Tibial artery (tissue), 4 donors: ENCODE measurements at regions not wholly inside any gene's neighbourhood (a gene's known extent, or its start where the extent isn't known, plus 50 kb on each side); places are given as distances from the start of the nearest gene placed in this dataset.

Source experiments
- DNase-seq, 2 donors: peaks; one replicate each; pipeline ENCODE4 v3.0.0-alpha.2; 2019
- H3K27ac ChIP-seq, 2 donors: fragments of 200-600 bp; sonication (generic) in 1 of 2; 1 replicate in 1 of 2; 2 replicates in 1 of 2; pipeline ENCODE4 v1.5.1; 2018 to 2019; ENCODE audit warnings: mild to moderate bottlenecking in 1 of 2
- H3K27me3 ChIP-seq, 2 donors: fragments of 200-600 bp; sonication (generic) in 1 of 2; one replicate each; pipeline versions ENCODE4 v1.5.1 to v1.6.0; 2016 to 2019
- H3K36me3 ChIP-seq, 3 donors: fragments of 200-600 bp; sonication (generic) in 2 of 3; one replicate each; pipeline ENCODE4 v1.5.1; 2016 to 2019; ENCODE audit warnings: mild to moderate bottlenecking in 2 of 3
- H3K4me1 ChIP-seq, 4 donors: fragments of 200-600 bp; sonication (generic) in 2 of 4; 1 replicate in 3 of 4; 2 replicates in 1 of 4; pipeline ENCODE4 v1.5.1; 2016 to 2019
- H3K4me3 ChIP-seq, 2 donors: fragments of 200-600 bp; sonication (generic) in 1 of 2; 1 replicate in 1 of 2; 2 replicates in 1 of 2; pipeline ENCODE4 v1.5.1; 2018 to 2019; ENCODE audit warnings: mild to moderate bottlenecking in 2 of 2
- H3K9me3 ChIP-seq, 3 donors: fragments of 200-600 bp; sonication (generic) in 1 of 3; one replicate each; pipeline ENCODE4 v1.5.1; 2016 to 2019
- CTCF ChIP-seq, 2 experiments: fragments of 200-600 bp in 1 of 2; fragments of 450-650 bp in 1 of 2; IDR thresholded peaks; one replicate each; pipeline ENCODE4 v1.5.1; 2017 to 2019; ENCODE audit warnings: antibody characterized with exemption in 2 of 2, mild to moderate bottlenecking in 1 of 2, moderate library complexity in 1 of 2
- intact Hi-C: fragments of 100-400 bp; cut with DNase I; formaldehyde crosslinking; loops from one replicate; pipeline ENCODE4 v1.15.0; 2023; ENCODE audit warnings: low total_unique reads

- H3K4me3 ChIP-seq = no peak overlapping the region
- no peak overlapping the region for H3K27ac ChIP-seq
- DNase-seq = no peak
- no peak for TF ChIP-seq CTCF (IDR thresholded peaks at IDR 0.05)
- intact Hi-C loops = no loop called here
- H3K36me3 ChIP-seq = no peaks in the 10 kb centered on the region
- H3K9me3 ChIP-seq = no peaks in the 10 kb centered on the region
- H3K27me3 ChIP-seq = no peaks in the 10 kb centered on the region
- H3K4me1 ChIP-seq = peaks cover 0 to 8% (median 3%) of the 10 kb centered on the region in 4 donors
Measured at GRCh38 chr6:22658183-22658582, 88.8 kb downstream of the HDGFL1 start.

- intact Hi-C loops = no loop called here
- Histone ChIP-seq H3K27me3 (no peaks in the 10 kb centered on the region), H3K4me1 (peaks cover 0 to 8% (median 3%) of the 10 kb centered on the region in 4 donors), H3K9me3 (no peaks in the 10 kb centered on the region), H3K27ac (no peak overlapping the region), H3K4me3 (no peak overlapping the region), H3K36me3 (no peaks in the 10 kb centered on the region)
- TF ChIP-seq CTCF (IDR thresholded peaks at IDR 0.05) = no peak
- no peak for DNase-seq
Measured at GRCh38 chr6:22658934-22659333, 89.6 kb downstream of the HDGFL1 start.

GRCh38 chr6:22664968-22665367 is 95.6 kb downstream of the HDGFL1 start:
- TF ChIP-seq CTCF (IDR thresholded peaks at IDR 0.05) = no peak
- H3K9me3 ChIP-seq = no peaks in the 10 kb centered on the region
- intact Hi-C loops = no loop called here
- H3K27me3 ChIP-seq = no peaks in the 10 kb centered on the region
- H3K4me1 ChIP-seq = peaks cover 0 to 25% (median 10%) of the 10 kb centered on the region in 4 donors
- DNase-seq = no peak
- H3K36me3 ChIP-seq = no peaks in the 10 kb centered on the region
- no peak overlapping the region for H3K4me3 ChIP-seq
- H3K27ac ChIP-seq = no peak overlapping the region

- no peaks in the 10 kb centered on the region for H3K36me3 ChIP-seq
- H3K4me3 ChIP-seq = no peak overlapping the region
- no peak for DNase-seq
- intact Hi-C loops = no loop called here
- no peaks in the 10 kb centered on the region for H3K9me3 ChIP-seq
- H3K4me1 ChIP-seq = peaks cover 0 to 32% (median 13%) of the 10 kb centered on the region in 4 donors
- no peaks in the 10 kb centered on the region for H3K27me3 ChIP-seq
- H3K27ac ChIP-seq = no peak overlapping the region
- no peak for TF ChIP-seq CTCF (IDR thresholded peaks at IDR 0.05)
Measured at GRCh38 chr6:22666021-22666420, 96.7 kb downstream of the HDGFL1 start.

- no peak for TF ChIP-seq CTCF (IDR thresholded peaks at IDR 0.05)
- DNase-seq = no peak
- Histone ChIP-seq H3K27ac (no peak overlapping the region), H3K36me3 (no peaks in the 10 kb centered on the region), H3K9me3 (no peaks in the 10 kb centered on the region), H3K4me1 (peaks cover 0 to 32% (median 14%) of the 10 kb centered on the region in 4 donors), H3K4me3 (no peak overlapping the region), H3K27me3 (no peaks in the 10 kb centered on the region)
- intact Hi-C loops = no loop called here
Measured at GRCh38 chr6:22666586-22666985, 97.2 kb downstream of the HDGFL1 start.

- intact Hi-C loops = no loop called here
- no peak overlapping the region for H3K27ac ChIP-seq
- no peak for DNase-seq
- H3K4me1 ChIP-seq = peaks cover 0 to 32% (median 14%) of the 10 kb centered on the region in 4 donors
- no peaks in the 10 kb centered on the region for H3K9me3 ChIP-seq
- no peaks in the 10 kb centered on the region for H3K36me3 ChIP-seq
- H3K4me3 ChIP-seq = no peak overlapping the region
- no peaks in the 10 kb centered on the region for H3K27me3 ChIP-seq
- TF ChIP-seq CTCF (IDR thresholded peaks at IDR 0.05) = no peak
Measured at GRCh38 chr6:22667855-22668254, 98.5 kb downstream of the HDGFL1 start.
